NCI-H2029 (cell line): ENCODE measurements at regions not wholly inside any gene's neighbourhood (a gene's known extent, or its start where the extent isn't known, plus 50 kb on each side); places are given as distances from the start of the nearest gene placed in this dataset.
A peak's percentile ranks its signal among the peaks of the same experiment; 100 is the strongest.
"Not testable (repeated sequence)": the region's sequence is repeated elsewhere in the genome, so short reads cannot be mapped to it uniquely, and the experiment has no call there.

Experiments
- DNase-seq: peaks from one replicate; lab custom pipeline; 2025; lab: John Stamatoyannopoulos, UW

GRCh38 chr9:119924736-119925135 lies 555.5 kb upstream of the BRINP1 start:
- DNase-seq = no peak

- no peak for DNase-seq
These were observed 547.9 kb upstream of the BRINP1 start for GRCh38 chr9:119917175-119917574.

GRCh38 chr9:119907056-119907455 lies 537.8 kb upstream of the BRINP1 start:
- DNase-seq = no peak

GRCh38 chr9:119905724-119906123 lies 536.5 kb upstream of the BRINP1 start:
- peak; percentile 90 for DNase-seq

DNA sequence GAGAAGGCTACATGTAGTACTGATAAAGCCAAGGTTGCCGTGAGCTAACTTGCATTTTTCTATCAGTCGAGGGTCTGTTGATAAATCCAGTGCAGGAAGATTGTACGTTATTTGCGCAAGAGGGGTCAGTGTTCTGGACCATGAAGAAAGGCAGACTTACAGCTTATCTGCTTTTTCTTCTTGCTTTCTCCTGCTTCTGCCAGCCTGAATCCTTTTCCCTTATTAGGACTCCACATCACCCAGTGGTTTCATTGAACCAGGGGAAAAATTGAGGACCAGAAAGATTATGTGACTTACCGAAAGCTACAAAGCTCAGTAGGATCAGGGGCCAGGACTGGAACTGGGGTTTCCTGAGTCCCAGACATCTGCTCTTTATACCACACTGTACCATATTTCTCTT lies 534.6 kb upstream of the BRINP1 start:
- DNase-seq = no peak

DNA sequence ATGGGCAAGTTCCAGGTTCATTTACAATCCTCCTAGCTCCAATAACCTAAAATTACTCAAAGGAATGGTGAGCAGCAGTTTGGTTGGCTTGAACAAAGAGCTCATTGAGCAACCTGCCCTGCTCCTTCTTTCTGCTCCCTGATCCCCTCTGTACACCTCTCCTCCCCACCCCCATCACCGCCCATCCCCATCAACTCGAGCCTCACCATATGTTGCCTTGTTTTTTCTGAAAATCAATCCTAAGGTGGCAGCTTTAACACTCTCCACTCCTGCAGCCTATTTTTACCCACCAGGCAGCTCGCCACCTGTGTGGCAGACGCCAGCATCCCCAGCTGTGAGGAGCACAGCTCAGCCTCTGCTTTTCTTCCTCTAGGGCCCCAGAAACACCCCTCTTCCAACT lies 533.4 kb upstream of the BRINP1 start:
- no peak for DNase-seq

GRCh38 chr9:119898316-119898715 lies 529.1 kb upstream of the BRINP1 start:
- no peak for DNase-seq

DNA sequence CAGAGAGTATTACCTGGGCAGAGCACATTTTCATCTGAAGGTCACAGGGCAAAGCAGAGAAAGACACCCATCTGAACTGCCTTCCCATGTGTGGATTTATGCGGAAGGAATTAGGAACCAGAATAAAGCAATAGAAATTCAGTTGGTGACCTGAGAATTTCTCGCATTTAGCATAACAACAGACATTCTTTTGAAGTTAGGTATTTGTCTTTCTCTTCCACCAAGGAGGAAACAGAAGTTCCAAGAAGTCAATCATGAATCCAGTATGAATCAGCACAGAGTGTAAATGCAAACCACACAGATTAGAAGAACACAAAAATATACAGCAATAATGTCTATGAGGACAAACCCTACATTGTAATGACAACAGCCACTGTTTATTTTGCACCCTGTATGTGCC lies 515.2 kb upstream of the BRINP1 start:
- DNase-seq = no peak

DNA sequence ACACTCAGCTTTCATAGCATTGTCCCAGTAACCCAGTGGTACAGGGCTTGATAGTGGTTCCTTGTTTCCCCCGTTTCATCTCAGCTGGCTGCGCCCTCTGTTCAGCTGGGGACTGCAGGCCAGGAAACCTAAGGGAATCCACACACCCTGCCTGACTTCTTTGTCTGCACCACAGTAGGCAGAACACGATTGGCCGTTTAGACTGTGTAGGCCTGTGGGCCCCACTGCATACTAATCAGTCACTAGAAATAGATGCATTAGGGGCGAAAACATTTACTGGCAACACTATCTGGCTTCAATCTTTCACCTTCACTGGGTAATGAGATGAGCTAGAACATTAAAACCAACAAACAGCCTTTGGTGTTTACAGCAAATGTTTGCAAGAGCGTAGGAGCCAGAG lies 512.7 kb upstream of the BRINP1 start:
- no peak for DNase-seq

- DNase-seq = no peak
These were observed 511.1 kb upstream of the BRINP1 start for GRCh38 chr9:119880361-119880760.

- no peak for DNase-seq
These were observed 508.1 kb upstream of the BRINP1 start for GRCh38 chr9:119877306-119877705.

DNA sequence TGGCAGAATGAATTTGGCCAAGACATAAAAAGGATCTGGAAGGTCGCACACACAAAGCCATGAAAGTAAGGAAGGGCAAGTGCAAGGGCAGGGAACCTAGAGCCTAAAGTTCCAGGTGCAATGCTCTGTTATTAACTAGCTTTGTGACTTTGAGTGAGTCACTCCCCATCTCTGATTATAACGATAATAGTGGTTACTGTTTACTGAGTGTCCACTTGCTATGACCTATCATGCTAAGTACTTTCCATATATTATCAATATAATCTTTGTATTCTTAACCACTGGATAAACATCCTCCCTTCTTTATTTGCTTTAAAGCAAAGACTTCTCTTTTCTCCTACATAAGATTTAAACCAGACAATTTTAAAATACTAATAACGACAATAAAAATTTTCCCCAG lies 504.6 kb upstream of the BRINP1 start:
- no peak for DNase-seq

- not testable (repeated sequence) for DNase-seq
These were observed 501.0 kb upstream of the BRINP1 start for GRCh38 chr9:119870251-119870650.

DNA sequence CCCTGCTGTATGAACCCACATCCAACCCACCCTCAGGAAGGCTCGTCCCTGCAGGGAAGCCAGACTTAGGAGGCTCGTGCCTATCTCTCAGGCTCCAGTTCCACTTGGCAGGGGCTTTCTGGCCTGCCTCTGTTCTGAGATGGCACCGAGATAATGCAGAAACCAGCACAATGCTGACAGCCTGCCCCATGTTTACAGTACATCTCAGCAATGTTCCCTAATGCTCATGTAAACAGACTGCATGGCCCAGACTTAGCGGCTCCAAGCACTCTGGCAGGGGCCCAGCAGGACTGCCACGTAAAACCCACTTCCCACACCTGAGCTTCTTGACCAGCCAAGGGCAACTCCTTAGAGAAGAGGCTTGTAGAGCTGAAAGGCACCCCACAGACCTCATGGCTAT lies 499.5 kb upstream of the BRINP1 start:
- DNase-seq = peak; percentile 92

- DNase-seq = no peak
These were observed 492.6 kb upstream of the BRINP1 start for GRCh38 chr9:119861842-119862241.

DNA sequence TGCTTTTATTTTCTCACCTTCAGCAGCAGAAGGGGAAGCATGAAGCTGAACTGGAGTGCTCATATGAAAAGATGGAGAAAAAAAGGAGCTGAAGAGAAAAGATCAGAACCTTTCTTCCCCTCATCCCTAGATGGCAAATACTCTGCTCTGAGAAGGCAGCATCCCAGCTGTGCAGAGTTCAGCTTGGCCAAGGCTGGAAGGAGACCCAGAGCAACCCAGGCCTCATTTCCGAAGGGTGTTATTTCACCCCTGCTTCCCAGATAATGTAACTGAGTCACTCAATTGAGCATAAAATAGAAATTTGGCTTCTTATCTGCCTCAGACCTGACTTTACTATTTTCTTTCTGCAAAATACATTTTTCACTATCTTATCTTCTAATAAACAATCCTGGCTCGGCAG lies 489.9 kb upstream of the BRINP1 start:
- no peak for DNase-seq

GRCh38 chr9:119853126-119853525 lies 483.9 kb upstream of the BRINP1 start:
- peak; percentile 68 for DNase-seq

DNA sequence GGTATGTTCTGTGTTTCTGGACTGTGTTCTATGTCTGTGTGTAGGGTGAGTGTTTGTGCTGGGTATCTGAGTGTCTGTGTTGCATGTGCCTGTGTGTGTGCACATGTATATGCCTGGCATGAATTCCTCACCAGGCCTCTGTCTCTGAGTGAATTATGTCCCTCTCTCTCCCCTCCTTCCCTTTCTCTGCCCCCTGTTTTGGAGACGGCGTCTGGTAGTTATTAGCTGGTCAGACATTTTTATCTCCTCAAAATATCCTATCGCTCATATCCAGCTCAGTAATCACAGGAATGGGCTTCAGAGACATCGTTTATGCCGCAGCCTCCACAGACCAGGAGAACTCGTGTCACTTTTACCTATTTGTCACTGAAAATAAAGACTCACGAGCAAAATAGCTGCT lies 483.2 kb upstream of the BRINP1 start:
- DNase-seq = no peak

DNA sequence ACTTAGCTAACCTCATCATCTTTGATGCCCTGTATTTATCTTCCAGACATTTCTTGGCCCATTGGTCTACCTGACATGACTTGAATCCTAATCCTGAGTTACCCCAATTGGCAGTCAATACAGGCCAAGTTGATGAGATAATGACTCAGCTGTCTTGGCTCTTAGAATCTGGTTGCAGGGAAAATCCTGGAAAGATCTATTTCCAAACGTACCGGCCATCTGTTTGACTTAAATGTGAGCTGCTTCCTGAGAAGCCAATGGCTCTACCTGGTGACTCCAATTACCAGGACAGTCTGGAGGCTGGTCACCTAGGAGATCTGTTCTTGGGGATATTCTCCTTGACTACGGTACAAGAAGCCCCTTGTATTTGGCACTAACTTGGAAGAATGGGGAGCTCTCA lies 475.2 kb upstream of the BRINP1 start:
- no peak for DNase-seq

DNA sequence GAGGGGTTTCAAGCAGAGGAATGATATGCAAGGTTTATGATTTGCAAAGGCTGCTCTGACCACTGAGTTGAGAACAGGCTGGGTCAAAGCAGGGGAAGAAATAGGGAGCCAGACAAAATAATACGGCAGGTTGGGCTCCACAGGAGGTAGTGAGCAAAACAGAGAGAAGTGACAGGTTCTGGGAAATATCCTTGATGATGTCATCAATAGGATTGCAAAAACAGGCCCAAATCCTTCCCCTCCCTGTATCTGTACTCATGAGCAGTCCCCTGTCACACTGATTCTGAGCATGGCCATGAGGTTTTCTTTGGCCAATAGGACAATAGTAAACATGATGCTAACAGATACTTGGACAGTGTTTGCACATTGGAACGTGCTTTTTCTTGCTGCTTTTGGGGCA lies 471.8 kb upstream of the BRINP1 start:
- no peak for DNase-seq

GRCh38 chr9:119839888-119840287 lies 470.7 kb upstream of the BRINP1 start:
- DNase-seq = no peak

- no peak for DNase-seq
These were observed 469.0 kb upstream of the BRINP1 start for GRCh38 chr9:119838210-119838609.

DNA sequence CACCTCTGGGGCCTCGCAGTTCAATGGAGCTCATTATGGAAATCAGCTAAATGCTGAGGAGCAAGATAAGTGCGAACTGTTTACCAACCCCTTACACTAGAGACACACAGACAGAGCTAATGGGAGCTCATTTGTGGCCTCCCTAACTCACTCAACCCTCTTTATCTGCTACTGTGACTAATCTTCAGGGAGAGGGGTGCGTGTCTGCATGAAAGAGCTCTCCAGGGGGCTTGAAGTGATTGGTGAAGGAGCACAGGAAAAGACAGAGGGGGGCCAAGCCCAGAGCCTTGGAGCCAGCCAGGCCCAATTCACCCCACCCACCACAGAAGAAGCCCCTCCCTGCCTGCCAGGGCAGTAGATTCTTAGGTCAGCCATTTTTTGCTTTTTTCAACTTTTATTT lies 466.8 kb upstream of the BRINP1 start:
- DNase-seq = no peak

DNA sequence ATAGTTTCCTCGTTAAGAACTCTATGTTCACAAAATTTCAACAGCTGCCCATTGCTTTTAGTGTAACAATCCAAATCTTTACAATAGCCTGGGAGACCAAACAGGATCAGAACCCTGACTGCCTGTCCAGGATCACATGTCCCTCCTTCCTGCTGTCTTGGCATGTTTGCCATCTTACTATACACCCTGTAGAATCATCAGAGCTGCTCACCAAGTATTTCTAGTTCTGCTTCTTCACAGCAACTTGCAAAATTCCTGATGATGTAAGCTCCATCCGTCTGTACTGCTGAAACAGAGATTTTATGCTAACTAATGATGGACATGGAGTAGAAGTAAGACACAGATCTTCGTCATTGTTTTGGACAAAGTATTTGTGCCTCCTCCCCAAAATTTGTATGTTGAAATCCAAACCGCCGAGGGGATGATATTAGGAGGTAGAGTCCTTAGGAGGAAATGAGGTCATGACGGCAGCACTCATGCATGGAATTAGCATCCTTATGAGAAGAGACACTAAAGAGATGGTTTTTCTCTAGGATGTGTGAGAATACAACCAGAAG lies 464.9 kb upstream of the BRINP1 start:
- DNase-seq = no peak

- no peak for DNase-seq
These were observed 462.1 kb upstream of the BRINP1 start for GRCh38 chr9:119831309-119831708.
